Endothelial cell (in vitro differentiated cells): ENCODE measurements at regions not wholly inside any gene's neighbourhood (a gene's known extent, or its start where the extent isn't known, plus 50 kb on each side); places are given as distances from the start of the nearest gene placed in this dataset.

Source experiments
- DNase-seq: peaks from one replicate; pipeline ENCODE4 v3.0.0; 2021; ENCODE audit warnings: low spot score
- H3K27ac Mint-ChIP-seq: one replicate; pipeline ENCODE4 v1.8.0; 2021; ENCODE audit warnings: mixed read lengths, inconsistent platforms; ENCODE audit not compliant: unreplicated experiment
- H3K27me3 Mint-ChIP-seq: one replicate; pipeline ENCODE4 v1.8.0; 2021; ENCODE audit warnings: mild to moderate bottlenecking, moderate library complexity, mixed read lengths, inconsistent platforms; ENCODE audit not compliant: unreplicated experiment
- H3K36me3 Mint-ChIP-seq: one replicate; pipeline ENCODE4 v1.8.0; 2021; ENCODE audit warnings: mild to moderate bottlenecking, low read depth, mixed read lengths, inconsistent platforms; ENCODE audit not compliant: unreplicated experiment
- H3K4me1 Mint-ChIP-seq: one replicate; pipeline ENCODE4 v1.8.0; 2021; ENCODE audit warnings: mild to moderate bottlenecking, mixed read lengths, inconsistent platforms; ENCODE audit not compliant: unreplicated experiment
- H3K4me3 Mint-ChIP-seq: one replicate; pipeline ENCODE4 v1.8.0; 2021; ENCODE audit warnings: mild to moderate bottlenecking, mixed read lengths, inconsistent platforms; ENCODE audit not compliant: unreplicated experiment
- H3K9me3 Mint-ChIP-seq: one replicate; pipeline ENCODE4 v1.8.0; 2021; ENCODE audit warnings: mixed read lengths, inconsistent platforms; ENCODE audit not compliant: unreplicated experiment
- CTCF ChIP-seq: fragments of 200-600 bp; sonication (generic); IDR thresholded peaks from one replicate; pipeline ENCODE4 v1.5.0; 2021; ENCODE audit warnings: antibody characterized with exemption; ENCODE audit not compliant: unreplicated experiment

GRCh38 chr15:62298811-62299210, 133.7 kb upstream of the C2CD4B start:
- DNase-seq = no peak
- Mint-ChIP-seq H3K9me3 (no peaks in the 10 kb centered on the region), H3K27me3 (peaks cover 2% of the 10 kb centered on the region), H3K4me1 (peaks cover 2% of the 10 kb centered on the region), H3K36me3 (no peaks in the 10 kb centered on the region), H3K4me3 (no peak overlapping the region), H3K27ac (no peak overlapping the region)
- no peak for TF ChIP-seq CTCF

GRCh38 chr15:62299541-62299940, 134.5 kb upstream of the C2CD4B start:
- Mint-ChIP-seq H3K36me3 (no peaks in the 10 kb centered on the region), H3K27me3 (peaks cover 2% of the 10 kb centered on the region), H3K4me1 (peaks cover 2% of the 10 kb centered on the region), H3K9me3 (no peaks in the 10 kb centered on the region), H3K4me3 (no peak overlapping the region), H3K27ac (no peak overlapping the region)
- no peak for TF ChIP-seq CTCF
- DNase-seq = no peak

- H3K4me1 Mint-ChIP-seq = peaks cover 17% of the 10 kb centered on the region
- no peak overlapping the region for H3K27ac Mint-ChIP-seq
- TF ChIP-seq CTCF = no peak
Observed at GRCh38 chr15:62301993-62302675, 137.0 kb upstream of the C2CD4B start.

DNA sequence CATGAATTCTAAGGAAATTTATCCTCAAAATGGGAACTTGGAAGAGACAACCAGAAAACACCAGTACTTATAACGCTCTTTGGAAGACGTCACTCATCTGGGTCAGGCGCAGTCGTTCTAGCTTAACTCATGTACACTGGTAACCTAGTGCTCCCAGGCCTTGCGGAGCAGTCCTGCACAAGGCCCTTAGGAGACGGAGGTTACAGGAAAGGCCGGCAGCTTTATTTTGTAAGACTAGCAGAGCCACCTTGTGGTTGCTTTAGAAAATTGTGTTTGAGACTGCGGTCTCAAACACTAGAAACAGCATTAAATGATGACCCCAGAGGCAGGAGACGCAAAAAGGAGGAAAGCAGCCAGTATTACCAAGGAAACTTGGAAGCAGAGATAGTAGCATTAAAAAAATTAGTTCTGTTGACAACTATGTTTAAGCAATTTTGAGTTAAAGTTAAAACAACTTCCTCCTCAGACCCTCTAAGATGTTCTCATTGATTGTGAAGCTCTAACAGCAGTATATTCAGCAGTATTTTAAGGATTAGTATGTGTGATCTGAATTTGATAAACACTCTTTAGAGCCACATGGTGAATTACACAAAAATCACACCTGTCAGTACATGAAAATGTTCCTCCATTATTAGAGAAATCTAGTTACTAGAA, 141.9 kb upstream of the C2CD4B start:
- H3K4me1 Mint-ChIP-seq = peaks cover 19% of the 10 kb centered on the region
- H3K9me3 Mint-ChIP-seq = no peaks in the 10 kb centered on the region
- H3K27me3 Mint-ChIP-seq = peaks cover 2% of the 10 kb centered on the region
- no peaks in the 10 kb centered on the region for H3K36me3 Mint-ChIP-seq
- DNase-seq = peak; percentile 55
- TF ChIP-seq CTCF = peak; percentile 66
- H3K27ac Mint-ChIP-seq = no peak overlapping the region
- no peak overlapping the region for H3K4me3 Mint-ChIP-seq

More at GRCh38 chr15:62301993-62302675, 137.0 kb upstream of the C2CD4B start:
- no peaks in the 10 kb centered on the region for H3K9me3 Mint-ChIP-seq
- H3K36me3 Mint-ChIP-seq = no peaks in the 10 kb centered on the region
- H3K27me3 Mint-ChIP-seq = peaks cover 2% of the 10 kb centered on the region
- no peak overlapping the region for H3K4me3 Mint-ChIP-seq
- no peak for DNase-seq

GRCh38 chr15:62307551-62307950, 142.5 kb upstream of the C2CD4B start:
- H3K27me3 Mint-ChIP-seq = no peaks in the 10 kb centered on the region
- H3K4me1 Mint-ChIP-seq = peaks cover 19% of the 10 kb centered on the region
- H3K4me3 Mint-ChIP-seq = no peak overlapping the region
- no peaks in the 10 kb centered on the region for H3K9me3 Mint-ChIP-seq
- H3K36me3 Mint-ChIP-seq = no peaks in the 10 kb centered on the region
- no peak overlapping the region for H3K27ac Mint-ChIP-seq
- DNase-seq = no peak
- TF ChIP-seq CTCF = no peak
